AG09309 (cell line): ENCODE measurements at regions not wholly inside any gene's neighbourhood (a gene's known extent, or its start where the extent isn't known, plus 50 kb on each side); places are given as distances from the start of the nearest gene placed in this dataset.
"Not testable (repeated sequence)": the region's sequence is repeated elsewhere in the genome, so short reads cannot be mapped to it uniquely, and the experiment has no call there.

Experiments used
- DNase-seq: peaks from one replicate; pipeline ENCODE4 v3.0.0-alpha.2; 2010; ENCODE audit warnings: low read depth
- H3K4me3 ChIP-seq: 2 replicates; pipeline ENCODE4 v1.5.1; 2011; ENCODE audit warnings: mild to moderate bottlenecking, low read depth, low read length, moderate library complexity; ENCODE audit not compliant: control insufficient read depth
- CTCF ChIP-seq: IDR thresholded peaks from 2 replicates; pipeline ENCODE4 v1.5.1; 2011; ENCODE audit warnings: mild to moderate bottlenecking, low read depth, low read length, inconsistent platforms; ENCODE audit not compliant: insufficient read depth, control insufficient read depth; ENCODE audit errors: missing control alignments

- DNase-seq = no peak
- no peak for TF ChIP-seq CTCF
- H3K4me3 ChIP-seq = no peak overlapping the region
These were observed 111.7 kb upstream of the CDK13 start for GRCh38 chr7:39838326-39838725.

GRCh38 chr7:39845006-39845405 lies 105.0 kb upstream of the CDK13 start:
- peak; percentile 20 for DNase-seq
- no peak for TF ChIP-seq CTCF
- no peak overlapping the region for H3K4me3 ChIP-seq

GRCh38 chr7:39847227-39847626 lies 102.8 kb upstream of the CDK13 start:
- no peak for TF ChIP-seq CTCF
- no peak for DNase-seq
- H3K4me3 ChIP-seq = no peak overlapping the region

- no peak for DNase-seq
- H3K4me3 ChIP-seq = no peak overlapping the region
- no peak for TF ChIP-seq CTCF
These were observed 98.5 kb upstream of the CDK13 start for GRCh38 chr7:39851466-39852045.

- DNase-seq, H3K4me3 ChIP-seq: not testable (repeated sequence)
These were observed 95.3 kb upstream of the CDK13 start for GRCh38 chr7:39854616-39855324.

- DNase-seq = no peak
- TF ChIP-seq CTCF = no peak
- H3K4me3 ChIP-seq = no peak overlapping the region
These were observed 94.8 kb upstream of the CDK13 start for GRCh38 chr7:39855325-39855674.

- not testable (repeated sequence) for DNase-seq, H3K4me3 ChIP-seq
These were observed 86.3 kb upstream of the CDK13 start for GRCh38 chr7:39863675-39864322.

- not testable (repeated sequence) for H3K4me3 ChIP-seq, DNase-seq
These were observed 80.1 kb upstream of the CDK13 start for GRCh38 chr7:39869888-39870522.

GRCh38 chr7:39871610-39872009 lies 78.4 kb upstream of the CDK13 start:
- not testable (repeated sequence) for H3K4me3 ChIP-seq, DNase-seq
